SH-SY5Y (cell line): ENCODE measurements at regions not wholly inside any gene's neighbourhood (a gene's known extent, or its start where the extent isn't known, plus 50 kb on each side); places are given as distances from the start of the nearest gene placed in this dataset.

Source experiments
- GATA2 ChIP-seq: IDR thresholded peaks from 2 replicates; pipeline ENCODE4 v1.6.1; 2011; ENCODE audit warnings: mild to moderate bottlenecking, low read depth, low read length
- GATA3 ChIP-seq: IDR thresholded peaks from 2 replicates; pipeline ENCODE4 v1.6.1; 2011; ENCODE audit warnings: low read depth, mild to moderate bottlenecking, low read length, moderate library complexity

- no peak for TF ChIP-seq GATA2
- TF ChIP-seq GATA3, result no peak
These were observed 1195.7 kb upstream of the ZEB2 start for GRCh38 chr2:145715601-145716000.
